ENCODE measurements at regions not wholly inside any gene's neighbourhood (a gene's known extent, or its start where the extent isn't known, plus 50 kb on each side); places are given as distances from the start of the nearest gene placed in this dataset.

DNA sequence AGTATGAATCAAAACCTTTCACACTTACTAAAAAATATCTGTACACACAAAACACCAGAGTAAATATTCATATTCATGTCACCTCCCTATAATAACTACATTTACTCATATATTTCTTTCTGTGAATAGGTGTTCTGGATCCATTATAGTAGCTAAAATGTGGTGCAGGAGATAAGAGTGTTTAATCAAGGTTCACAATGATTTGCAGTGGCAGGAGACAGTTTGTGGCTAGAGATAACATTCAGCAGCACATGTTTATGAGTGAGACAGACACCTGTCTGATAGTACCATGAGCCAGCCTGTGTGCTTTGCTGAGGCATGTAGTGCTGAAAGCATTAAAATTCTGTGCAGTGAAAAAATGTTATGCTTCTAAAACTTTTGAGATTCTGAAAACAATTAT is 410.3 kb downstream of the SRGAP2C start:
- TF ChIP-seq POLR2A (IDR thresholded peaks at IDR 0.05; ENCODE audit: extremely low read depth, insufficient read length): no peak
- TF ChIP-seq CTCF (IDR thresholded peaks at IDR 0.05; ENCODE audit: low read depth, low read length): no peak

Measured in NB4 (cell line).